HL-60 (cell line): ENCODE measurements at regions not wholly inside any gene's neighbourhood (a gene's known extent, or its start where the extent isn't known, plus 50 kb on each side); places are given as distances from the start of the nearest gene placed in this dataset.

Experiments used
- GABPA ChIP-seq: IDR thresholded peaks from 2 replicates; pipeline ENCODE4 v1.6.1; 2012; ENCODE audit warnings: low read depth
- POLR2AphosphoS5 ChIP-seq: IDR thresholded peaks from 2 replicates; pipeline ENCODE4 v1.6.1; 2012; ENCODE audit warnings: low read depth
- REST ChIP-seq: IDR thresholded peaks from 2 replicates; pipeline ENCODE4 v1.6.1; 2012; ENCODE audit warnings: low read depth; ENCODE audit not compliant: insufficient replicate concordance
- SPI1 ChIP-seq: IDR thresholded peaks from 2 replicates; pipeline ENCODE4 v1.6.1; 2012; ENCODE audit warnings: low read depth, mild to moderate bottlenecking, borderline replicate concordance
- TF ChIP-seq, protein P1 (sequence below): IDR thresholded peaks from one replicate; pipeline ENCODE4 v1.5.1; 2011; ENCODE audit warnings: low read length, control low read depth, inconsistent platforms; ENCODE audit not compliant: insufficient read depth

- TF ChIP-seq, protein P1, sequence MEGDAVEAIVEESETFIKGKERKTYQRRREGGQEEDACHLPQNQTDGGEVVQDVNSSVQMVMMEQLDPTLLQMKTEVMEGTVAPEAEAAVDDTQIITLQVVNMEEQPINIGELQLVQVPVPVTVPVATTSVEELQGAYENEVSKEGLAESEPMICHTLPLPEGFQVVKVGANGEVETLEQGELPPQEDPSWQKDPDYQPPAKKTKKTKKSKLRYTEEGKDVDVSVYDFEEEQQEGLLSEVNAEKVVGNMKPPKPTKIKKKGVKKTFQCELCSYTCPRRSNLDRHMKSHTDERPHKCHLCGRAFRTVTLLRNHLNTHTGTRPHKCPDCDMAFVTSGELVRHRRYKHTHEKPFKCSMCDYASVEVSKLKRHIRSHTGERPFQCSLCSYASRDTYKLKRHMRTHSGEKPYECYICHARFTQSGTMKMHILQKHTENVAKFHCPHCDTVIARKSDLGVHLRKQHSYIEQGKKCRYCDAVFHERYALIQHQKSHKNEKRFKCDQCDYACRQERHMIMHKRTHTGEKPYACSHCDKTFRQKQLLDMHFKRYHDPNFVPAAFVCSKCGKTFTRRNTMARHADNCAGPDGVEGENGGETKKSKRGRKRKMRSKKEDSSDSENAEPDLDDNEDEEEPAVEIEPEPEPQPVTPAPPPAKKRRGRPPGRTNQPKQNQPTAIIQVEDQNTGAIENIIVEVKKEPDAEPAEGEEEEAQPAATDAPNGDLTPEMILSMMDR, result no peak
- TF ChIP-seq REST (no peak), POLR2AphosphoS5 (no peak), GABPA (no peak), SPI1 (no peak)
Observed at GRCh38 chr6:139448051-139448649, 73.7 kb upstream of the CITED2 start.
